ENCODE measurements at regions not wholly inside any gene's neighbourhood (a gene's known extent, or its start where the extent isn't known, plus 50 kb on each side); places are given as distances from the start of the nearest gene placed in this dataset.

GRCh38 chr11:106344394-106344793 lies 266.9 kb downstream of the AASDHPPT start:
- DNase-seq, result peak; percentile 79

- no peak for DNase-seq
Observed at GRCh38 chr11:106344966-106345365, 267.5 kb downstream of the AASDHPPT start.

GRCh38 chr11:106353031-106353430 lies 275.6 kb downstream of the AASDHPPT start:
- DNase-seq, result no peak

- DNase-seq, result no peak
Observed at GRCh38 chr11:106369224-106369623, 291.8 kb downstream of the AASDHPPT start.

GRCh38 chr11:106378513-106379179 lies 301.2 kb downstream of the AASDHPPT start:
- DNase-seq, result no peak

GRCh38 chr11:106379265-106379664 lies 301.8 kb downstream of the AASDHPPT start:
- no peak for DNase-seq

GRCh38 chr11:106379712-106380111 lies 302.2 kb downstream of the AASDHPPT start:
- DNase-seq, result no peak

- no peak for DNase-seq
Observed at GRCh38 chr11:106381895-106382294, 304.4 kb downstream of the AASDHPPT start.

- DNase-seq, result no peak
Observed at GRCh38 chr11:106384429-106384828, 307.0 kb downstream of the AASDHPPT start.

GRCh38 chr11:106386519-106386918 lies 309.1 kb downstream of the AASDHPPT start:
- no peak for DNase-seq

GRCh38 chr11:106389101-106389500 lies 311.6 kb downstream of the AASDHPPT start:
- peak; percentile 82 for DNase-seq

GRCh38 chr11:106390078-106390477 lies 312.6 kb downstream of the AASDHPPT start:
- DNase-seq, result no peak

- DNase-seq, result peak; percentile 87
Observed at GRCh38 chr11:106391771-106392420, 314.4 kb downstream of the AASDHPPT start.

GRCh38 chr11:106395716-106396349 lies 318.4 kb downstream of the AASDHPPT start:
- DNase-seq, result no peak

- peak; percentile 73 for DNase-seq
Observed at GRCh38 chr11:106397787-106398501, 320.5 kb downstream of the AASDHPPT start.

GRCh38 chr11:106398502-106399075 lies 321.1 kb downstream of the AASDHPPT start:
- DNase-seq, result no peak

- DNase-seq, result peak; percentile 100
Observed at GRCh38 chr11:106399076-106399511, 321.6 kb downstream of the AASDHPPT start.

- no peak for DNase-seq
Observed at GRCh38 chr11:106399624-106400023, 322.2 kb downstream of the AASDHPPT start.

- peak; percentile 65 for DNase-seq
Observed at GRCh38 chr11:106400949-106401570, 323.6 kb downstream of the AASDHPPT start.

- DNase-seq, result no peak
Observed at GRCh38 chr11:106403751-106404150, 326.3 kb downstream of the AASDHPPT start.

GRCh38 chr11:106409222-106409621 lies 331.8 kb downstream of the AASDHPPT start:
- DNase-seq, result no peak

GRCh38 chr11:106409671-106410070 lies 332.2 kb downstream of the AASDHPPT start:
- no peak for DNase-seq

- DNase-seq, result no peak
Observed at GRCh38 chr11:106410902-106411301, 333.4 kb downstream of the AASDHPPT start.
